Small intestine (tissue), 7 donors: ENCODE measurements at regions not wholly inside any gene's neighbourhood (a gene's known extent, or its start where the extent isn't known, plus 50 kb on each side); places are given as distances from the start of the nearest gene placed in this dataset.
"Not testable (repeated sequence)": the region's sequence is repeated elsewhere in the genome, so short reads cannot be mapped to it uniquely, and the experiment has no call there.

Experiments used
- DNase-seq, 2 donors: peaks; one replicate each; pipeline versions ENCODE4 v3.0.0 to v3.0.0-alpha.2; 2013
- FAIRE-seq: peaks from 2 replicates; lab custom pipeline; 2012; peaks lifted over from hg19 to GRCh38; lab: Jason Lieb, UNC
- H3K27ac ChIP-seq, 3 donors: one replicate each; pipeline ENCODE4 v1.5.1; 2013; ENCODE audit warnings: low read length in 2 of 3, mild to moderate bottlenecking in 2 of 3, control low read depth in 1 of 3, inconsistent platforms in 1 of 3, low read depth in 1 of 3, moderate library complexity in 1 of 3
- H3K27me3 ChIP-seq, 3 donors: one replicate each; pipeline ENCODE4 v1.6.1; 2013; ENCODE audit warnings: low read length in 3 of 3, inconsistent platforms in 1 of 3; ENCODE audit not compliant: control insufficient read depth in 3 of 3, insufficient read depth in 3 of 3
- H3K36me3 ChIP-seq, 3 donors: one replicate each; pipeline ENCODE4 v1.6.1; 2013; ENCODE audit warnings: low read length in 3 of 3, inconsistent platforms in 1 of 3, low read depth in 1 of 3, mild to moderate bottlenecking in 1 of 3, moderate library complexity in 1 of 3; ENCODE audit not compliant: control insufficient read depth in 3 of 3, insufficient read depth in 2 of 3
- H3K4me1 ChIP-seq, 3 donors: one replicate each; pipeline ENCODE4 v1.6.1; 2013; ENCODE audit warnings: low read length in 2 of 3, inconsistent platforms in 1 of 3, low read depth in 1 of 3, mild to moderate bottlenecking in 1 of 3, moderate library complexity in 1 of 3; ENCODE audit not compliant: control insufficient read depth in 3 of 3, insufficient read depth in 2 of 3
- H3K4me3 ChIP-seq, 3 donors: one replicate each; pipeline ENCODE4 v1.5.1; 2013; ENCODE audit warnings: low read length in 3 of 3, control low read depth in 1 of 3, inconsistent platforms in 1 of 3, low read depth in 1 of 3, mild to moderate bottlenecking in 1 of 3, moderate library complexity in 1 of 3
- H3K9me3 ChIP-seq, 2 donors: one replicate each; pipeline ENCODE4 v1.6.1; 2013; ENCODE audit warnings: low read depth in 1 of 2, low read length in 1 of 2; ENCODE audit not compliant: control insufficient read depth in 2 of 2, insufficient read depth in 1 of 2
- WGBS, 3 donors: extraction: QIAGEN DNeasy Blood & Tissue Kit; methylation state at CpG; one replicate each; pipeline ENCODE4 v1.1.7; 2013; 5-methylcytosine and 5-hydroxymethylcytosine counted together
- donor health status: healthy with polysubstance abuse.
- donor health status: control.
- donor health status: control.
- donor health status: Bipolar disorder and iron deficiency.
- donor health status: healthy.

DNA sequence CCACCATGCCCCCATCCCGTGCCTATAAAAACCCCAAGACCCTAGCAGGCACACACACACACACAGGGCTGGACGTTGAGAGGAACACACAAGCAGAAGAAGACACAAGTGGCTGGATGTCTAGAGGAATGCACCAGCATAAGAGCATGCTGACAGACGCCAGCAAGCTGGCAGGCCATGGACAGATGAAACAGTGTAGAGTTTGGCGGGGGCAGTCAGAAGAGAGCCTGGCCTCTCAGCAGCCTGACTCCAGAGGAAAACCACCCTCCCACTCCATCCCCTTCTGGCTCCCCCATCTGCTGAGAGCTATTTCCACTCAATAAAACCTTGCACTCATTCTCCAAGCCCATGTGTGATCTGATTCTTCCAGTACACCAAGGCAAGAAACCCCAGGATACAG, 255.8 kb upstream of the FAM78B start:
- not testable (repeated sequence) for FAIRE-seq, H3K27me3 ChIP-seq
- 63 to 75% (median 73%) methylated on average over 4 of the region's 4 CpGs for WGBS, 3 donors

DNA sequence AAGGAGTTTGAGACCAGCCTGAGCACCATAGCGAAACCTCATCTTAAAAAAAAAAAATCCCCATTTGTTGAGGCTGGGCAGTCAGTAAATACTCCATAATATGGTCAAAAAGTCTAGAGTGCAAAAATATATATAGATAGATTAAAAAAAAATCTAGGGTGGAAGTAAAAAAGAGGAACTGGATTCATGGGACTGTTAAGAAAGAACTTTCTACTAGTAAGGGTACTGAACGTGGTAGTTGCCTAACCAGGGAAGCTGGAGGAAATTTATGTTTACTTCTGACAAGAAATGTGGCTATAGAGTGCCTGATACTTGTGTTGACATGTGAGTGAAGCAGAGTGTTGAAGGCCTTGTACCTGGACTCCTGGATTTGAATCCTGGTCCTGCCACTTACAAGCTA, 265.9 kb upstream of the FAM78B start:
- WGBS, 3 donors: 54 to 64% (median 64%) methylated on average over 2 of the region's 2 CpGs

More for the DNA sequence above, 255.8 kb upstream of the FAM78B start:
- not testable (repeated sequence) for H3K27ac ChIP-seq, H3K36me3 ChIP-seq, H3K4me1 ChIP-seq, H3K9me3 ChIP-seq, H3K4me3 ChIP-seq, DNase-seq

DNA sequence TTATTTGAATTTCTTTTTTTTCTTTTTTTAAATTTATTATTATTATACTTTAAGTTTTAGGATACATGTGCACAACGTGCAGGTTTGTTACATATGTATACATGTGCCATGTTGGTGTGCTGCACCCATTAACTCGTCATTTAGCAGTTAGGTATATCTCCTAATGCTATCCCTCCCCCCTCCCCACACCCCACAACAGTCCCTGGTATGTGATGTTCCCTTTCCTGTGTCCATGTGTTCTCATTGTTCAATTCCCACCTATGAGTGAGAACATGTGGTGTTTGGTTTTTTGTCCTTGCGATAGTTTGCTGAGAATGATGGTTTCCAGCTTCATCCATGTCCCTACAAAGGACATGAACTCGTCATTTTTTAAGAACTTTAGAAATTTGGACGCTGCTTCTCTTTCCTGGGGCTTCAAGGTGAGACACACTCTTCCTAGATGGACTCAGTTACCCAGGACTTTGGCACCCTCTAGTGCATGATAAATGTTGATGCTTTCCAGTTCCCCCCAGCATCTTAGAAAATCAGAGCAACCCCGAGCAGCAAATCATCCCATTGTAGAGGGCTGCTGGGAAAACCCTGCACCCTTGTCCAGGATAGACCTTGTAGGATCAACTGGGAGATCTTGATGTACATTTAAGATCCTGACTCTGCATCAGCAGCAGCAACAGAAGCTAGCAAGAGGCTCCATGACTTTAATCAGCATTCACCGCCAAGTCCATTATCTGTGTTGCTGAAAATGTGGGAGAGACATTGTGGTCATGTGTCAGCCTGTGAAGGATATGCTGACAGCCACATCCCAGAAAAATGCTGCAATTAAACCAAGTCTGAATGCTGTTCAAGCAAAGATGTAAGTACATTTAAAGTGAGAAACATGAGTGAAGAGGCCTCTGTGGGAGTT, 266.9 kb upstream of the FAM78B start:
- H3K9me3 ChIP-seq, FAIRE-seq, H3K4me3 ChIP-seq, H3K4me1 ChIP-seq, H3K36me3 ChIP-seq, H3K27ac ChIP-seq, H3K27me3 ChIP-seq: not testable (repeated sequence)
- WGBS, 3 donors: 28 to 36% (median 35%) methylated on average over 7 of the region's 7 CpGs
- DNase-seq: peak; percentile 23 to 37

More for the DNA sequence above, 265.9 kb upstream of the FAM78B start:
- Histone ChIP-seq H3K9me3 (no peaks in the 10 kb centered on the region), H3K4me1 (no peaks in the 10 kb centered on the region), H3K4me3 (no peak overlapping the region), H3K36me3 (no peaks in the 10 kb centered on the region), H3K27ac (no peak overlapping the region), H3K27me3 (no peaks in the 10 kb centered on the region)
- DNase-seq (no peak), FAIRE-seq (no peak)

DNA sequence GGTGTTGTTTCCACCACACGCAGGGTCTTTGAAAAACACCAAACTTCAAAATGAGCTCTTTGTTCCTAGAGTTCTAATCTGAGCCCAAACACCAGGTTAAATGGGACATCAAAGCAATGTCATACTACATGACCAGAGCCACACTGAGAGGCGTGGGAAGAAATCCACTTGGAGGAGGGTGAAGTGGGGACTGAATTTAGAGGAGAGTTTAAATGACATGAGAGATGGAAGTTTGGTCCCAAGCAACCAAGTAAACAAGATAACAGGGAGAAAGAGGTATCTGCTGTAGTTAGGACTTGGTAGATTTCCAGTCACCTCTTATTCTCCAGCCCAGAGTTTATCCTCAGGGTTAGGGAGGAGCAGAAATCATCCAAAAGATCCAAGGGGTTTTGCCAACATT, 290.9 kb upstream of the FAM78B start:
- no peak overlapping the region for H3K27ac ChIP-seq
- H3K27me3 ChIP-seq: no peaks in the 10 kb centered on the region
- no peaks in the 10 kb centered on the region for H3K9me3 ChIP-seq
- H3K36me3 ChIP-seq: no peaks in the 10 kb centered on the region
- no peak overlapping the region for H3K4me3 ChIP-seq
- no peak for FAIRE-seq
- 70 to 79% (median 79%) methylated on average over 2 of the region's 2 CpGs for WGBS, 3 donors
- H3K4me1 ChIP-seq: no peaks in the 10 kb centered on the region
- DNase-seq: no peak

DNA sequence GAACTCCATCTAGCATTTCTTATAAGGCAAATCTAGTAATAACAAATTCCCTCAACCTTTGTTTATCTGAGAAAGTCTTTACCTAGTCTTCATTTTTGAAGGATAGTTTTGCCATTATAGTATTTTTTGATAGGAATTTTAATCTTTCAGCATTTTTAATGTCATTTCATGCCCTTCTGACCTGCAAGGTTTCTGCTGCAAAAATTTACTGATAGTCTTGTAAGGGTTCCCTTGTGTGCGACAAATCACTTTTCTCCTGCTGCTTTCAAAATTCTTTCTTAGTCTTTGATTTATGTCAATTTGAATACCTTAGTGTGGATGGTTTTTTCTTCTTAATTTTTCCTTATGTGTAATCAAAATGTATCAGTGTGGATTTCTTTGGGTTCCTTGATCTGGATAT, 297.5 kb upstream of the FAM78B start:
- Histone ChIP-seq H3K9me3 (peaks cover 0 to 8% of the 10 kb centered on the region in 2 donors), H3K27ac (no peak overlapping the region), H3K27me3 (no peaks in the 10 kb centered on the region), H3K4me3 (no peak overlapping the region), H3K4me1 (no peaks in the 10 kb centered on the region), H3K36me3 (no peaks in the 10 kb centered on the region)
- WGBS, 3 donors: 92 to 98% (median 97%) methylated on average over 1 of the region's 1 CpG
- FAIRE-seq (no peak), DNase-seq (no peak)

DNA sequence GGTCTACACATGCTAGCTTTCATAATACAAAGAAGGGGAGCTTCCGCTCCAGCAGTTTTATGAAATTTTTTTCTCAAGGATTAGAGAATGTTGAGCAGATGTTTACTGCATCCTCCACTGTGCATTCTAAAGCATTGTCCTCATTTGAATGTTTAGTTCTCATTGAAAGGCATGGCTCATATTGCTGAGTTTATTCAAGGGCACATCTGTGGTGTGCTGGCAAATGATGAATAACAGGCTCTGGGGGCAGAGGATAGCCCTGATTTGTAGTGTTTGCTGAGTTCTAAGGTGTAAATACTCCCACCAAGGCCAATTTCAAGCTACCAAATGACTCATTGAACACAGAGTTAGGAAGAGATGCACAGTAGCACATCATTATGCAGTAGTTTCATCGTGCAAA, 303.2 kb upstream of the FAM78B start:
- peak overlapping the region in 1 of 3 donors; percentile 6 for H3K27ac ChIP-seq
- WGBS, 3 donors: 61 to 75% (median 67%) methylated on average over 2 of the region's 2 CpGs
- no peaks in the 10 kb centered on the region for H3K36me3 ChIP-seq
- no peak overlapping the region for H3K4me3 ChIP-seq
- H3K4me1 ChIP-seq: peaks cover 0 to 5% (median 4%) of the 10 kb centered on the region in 3 donors
- FAIRE-seq: no peak
- peaks cover 0 to 8% of the 10 kb centered on the region in 2 donors for H3K9me3 ChIP-seq
- H3K27me3 ChIP-seq: no peaks in the 10 kb centered on the region
- no peak for DNase-seq

DNA sequence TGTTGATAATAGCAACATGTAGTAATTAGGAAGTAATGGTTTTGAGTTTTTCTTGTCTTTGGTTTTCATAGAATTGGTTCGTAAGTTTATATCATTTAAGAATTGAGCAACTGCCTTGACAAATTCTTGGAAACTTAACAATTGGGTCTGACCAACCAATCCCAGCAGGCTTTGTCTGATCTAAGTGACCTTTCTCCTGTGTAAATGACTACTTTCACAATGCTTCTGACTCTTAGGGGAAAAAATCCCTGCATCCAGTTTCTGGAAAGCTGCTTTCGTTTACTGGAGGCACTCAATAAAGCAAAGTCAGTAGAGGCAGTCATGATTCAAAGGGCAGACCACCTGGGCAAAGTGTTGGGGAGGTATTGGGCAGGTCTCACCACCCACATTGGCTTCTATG, 303.6 kb upstream of the FAM78B start:
- Histone ChIP-seq H3K36me3 (no peaks in the 10 kb centered on the region), H3K27ac (no peak overlapping the region), H3K4me1 (peaks cover 0 to 5% (median 4%) of the 10 kb centered on the region in 3 donors), H3K27me3 (no peaks in the 10 kb centered on the region), H3K9me3 (peaks cover 0 to 4% of the 10 kb centered on the region in 2 donors), H3K4me3 (no peak overlapping the region)
- peak in 1 of 2 donors; percentile 59 for DNase-seq
- WGBS, 3 donors: 11 to 41% (median 23%) methylated on average over 2 of the region's 2 CpGs
- no peak for FAIRE-seq

DNA sequence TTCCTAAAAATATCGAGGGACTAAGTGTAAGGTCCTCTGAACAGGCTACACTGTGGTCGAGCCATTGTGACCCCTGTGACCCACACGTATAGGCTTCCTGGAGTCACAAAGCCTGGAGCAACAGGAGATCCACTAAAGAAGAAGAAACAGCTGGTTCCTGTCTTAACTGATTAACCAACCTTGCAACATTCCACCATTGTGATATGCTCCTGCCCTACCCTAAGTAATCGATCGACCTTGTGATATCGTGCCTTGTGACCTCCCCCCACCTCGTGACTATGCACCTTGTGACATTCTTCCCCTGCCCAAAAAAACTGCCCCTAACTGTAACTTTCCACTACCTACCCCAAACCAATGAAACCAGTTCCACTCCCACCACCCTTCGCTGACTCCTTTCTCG, 304.6 kb upstream of the FAM78B start:
- FAIRE-seq: no peak
- 65 to 74% (median 66%) methylated on average over 9 of the region's 9 CpGs for WGBS, 3 donors
- Histone ChIP-seq H3K4me1 (peaks cover 0 to 5% (median 4%) of the 10 kb centered on the region in 3 donors), H3K27me3 (no peaks in the 10 kb centered on the region), H3K27ac (no peak overlapping the region), H3K9me3 (no peaks in the 10 kb centered on the region), H3K36me3 (no peaks in the 10 kb centered on the region), H3K4me3 (no peak overlapping the region)
- DNase-seq: no peak
